ENCODE measurements at regions not wholly inside any gene's neighbourhood (a gene's known extent, or its start where the extent isn't known, plus 50 kb on each side); places are given as distances from the start of the nearest gene placed in this dataset.

GRCh38 chr9:80796632-80797031 lies 892.7 kb downstream of the TLE1 start:
- TF ChIP-seq EZH2phosphoT487 (IDR thresholded peaks at IDR 0.05) (no peak), CTCF (IDR thresholded peaks at IDR 0.05) (no peak), EZH2 (IDR thresholded peaks at IDR 0.05) (no peak)

Data from neural progenitor cell (in vitro differentiated cells).